CD8-positive, alpha-beta memory T cell (primary cell): ENCODE measurements at regions not wholly inside any gene's neighbourhood (a gene's known extent, or its start where the extent isn't known, plus 50 kb on each side); places are given as distances from the start of the nearest gene placed in this dataset.
A peak's percentile ranks its signal among the peaks of the same experiment; 100 is the strongest.

ENCODE experiments used
- CTCF ChIA-PET: fragments of 350-600 bp; sonication (Branson Sonifier 250); formaldehyde crosslinking; loops from one replicate; lab custom pipeline; 2021; ENCODE audit warnings: antibody characterized with exemption; lab: Charles Lee
- POLR2A ChIA-PET: fragments of 350-600 bp; sonication (Branson Sonifier 250); formaldehyde crosslinking; loops from one replicate; lab custom pipeline; 2021; ENCODE audit warnings: antibody characterized with exemption; lab: Charles Lee
- DNase-seq, 5 donors: peaks; one replicate each; pipeline versions ENCODE4 v3.0.0 to v3.0.0-alpha.2; 2020 to 2022; ENCODE audit warnings: mixed read lengths in 1 of 5
- H3K27ac ChIP-seq: one replicate; pipeline ENCODE4 v1.7.0; 2013; ENCODE audit warnings: low read depth, mild to moderate bottlenecking, low read length, moderate library complexity
- H3K27me3 ChIP-seq: 2 replicates; pipeline ENCODE4 v1.7.0; 2013; ENCODE audit warnings: low read length, mild to moderate bottlenecking; ENCODE audit not compliant: insufficient read depth, poor library complexity, severe bottlenecking
- H3K36me3 ChIP-seq: 2 replicates; pipeline ENCODE4 v1.7.0; 2013; ENCODE audit warnings: mild to moderate bottlenecking, low read length, moderate library complexity; ENCODE audit not compliant: insufficient read depth
- H3K4me1 ChIP-seq: 2 replicates; pipeline ENCODE4 v1.7.0; 2013; ENCODE audit warnings: mild to moderate bottlenecking, low read length, moderate library complexity; ENCODE audit not compliant: insufficient read depth
- H3K4me3 ChIP-seq: 2 replicates; pipeline ENCODE4 v1.7.0; 2013; ENCODE audit warnings: mild to moderate bottlenecking, low read length
- H3K9me3 ChIP-seq: 2 replicates; pipeline ENCODE4 v1.7.0; 2013; ENCODE audit warnings: mild to moderate bottlenecking, low read length
- H3K27ac Mint-ChIP-seq, 8 donors: one replicate each; pipeline ENCODE4 v1.8.0; 2020 to 2021; ENCODE audit warnings: mixed read lengths in 8 of 8, mild to moderate bottlenecking in 6 of 8, inconsistent platforms in 3 of 8, moderate library complexity in 3 of 8
- H3K27me3 Mint-ChIP-seq, 2 donors: one replicate each; pipeline ENCODE4 v1.8.0; 2020 to 2021; ENCODE audit warnings: mixed read lengths in 2 of 2, mild to moderate bottlenecking in 1 of 2, moderate library complexity in 1 of 2
- H3K36me3 Mint-ChIP-seq, 3 donors: one replicate each; pipeline ENCODE4 v1.8.0; 2020 to 2021; ENCODE audit warnings: mixed read lengths in 3 of 3, inconsistent platforms in 1 of 3, mild to moderate bottlenecking in 1 of 3
- H3K4me1 Mint-ChIP-seq, 3 donors: one replicate each; pipeline ENCODE4 v1.8.0; 2020 to 2021; ENCODE audit warnings: mixed read lengths in 3 of 3, inconsistent platforms in 1 of 3, mild to moderate bottlenecking in 1 of 3
- H3K4me3 Mint-ChIP-seq, 7 donors: one replicate each; pipeline ENCODE4 v1.8.0; 2020 to 2021; ENCODE audit warnings: mixed read lengths in 7 of 7, mild to moderate bottlenecking in 6 of 7, moderate library complexity in 4 of 7, inconsistent platforms in 2 of 7
- H3K9me3 Mint-ChIP-seq, 5 donors: one replicate each; pipeline ENCODE4 v1.8.0; 2020 to 2022; ENCODE audit warnings: mixed read lengths in 5 of 5, mild to moderate bottlenecking in 3 of 5, moderate library complexity in 2 of 5, inconsistent platforms in 1 of 5

DNA sequence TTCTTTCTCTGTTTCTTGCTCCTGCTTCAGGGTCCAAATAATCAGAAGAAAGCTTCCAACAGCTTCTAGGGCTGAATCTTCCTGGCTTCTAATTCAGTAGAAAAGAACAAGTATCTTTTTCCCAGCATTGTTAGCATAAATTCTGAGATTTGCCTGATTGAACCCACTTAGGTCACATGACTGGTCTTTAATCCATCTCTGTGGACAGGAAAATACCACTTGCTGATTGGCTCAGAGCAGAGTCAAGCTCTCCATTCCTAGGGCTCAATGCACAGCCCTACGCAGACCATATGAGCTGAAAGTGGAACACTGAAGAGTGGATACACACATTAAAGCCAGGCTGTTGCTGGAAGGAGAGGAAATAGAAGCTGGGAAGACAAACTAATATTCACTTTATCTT, 99.6 kb upstream of the RPL34 start:
- H3K9me3 ChIP-seq, result no peaks in the 10 kb centered on the region
- Mint-ChIP-seq H3K27me3 (peaks cover 3 to 5% of the 10 kb centered on the region in 2 donors), H3K27ac (no peak overlapping the region), H3K4me3 (no peak overlapping the region), H3K4me1 (peaks cover 16 to 21% (median 18%) of the 10 kb centered on the region in 3 donors), H3K36me3 (peaks cover 0 to 9% (median 2%) of the 10 kb centered on the region in 3 donors), H3K9me3 (peaks cover 3 to 8% (median 6%) of the 10 kb centered on the region in 5 donors)
- H3K4me3 ChIP-seq, result no peak overlapping the region
- peaks cover 7% of the 10 kb centered on the region for H3K4me1 ChIP-seq
- no peak overlapping the region for H3K27ac ChIP-seq
- ChIA-PET POLR2A (no interaction called here), CTCF (no interaction called here)
- H3K27me3 ChIP-seq, result no peaks in the 10 kb centered on the region
- no peaks in the 10 kb centered on the region for H3K36me3 ChIP-seq
- DNase-seq, result no peak

GRCh38 chr4:108519911-108520601, 100.3 kb upstream of the RPL34 start:
- Mint-ChIP-seq H3K27ac (peak overlapping the region in 2 of 8 donors; percentile 2 to 71), H3K4me3 (no peak overlapping the region), H3K9me3 (peaks cover 0 to 2% (median 2%) of the 10 kb centered on the region in 5 donors), H3K36me3 (peaks cover 0 to 2% (median 0%) of the 10 kb centered on the region in 3 donors), H3K27me3 (peaks cover 2 to 5% of the 10 kb centered on the region in 2 donors), H3K4me1 (peaks cover 14 to 21% (median 16%) of the 10 kb centered on the region in 3 donors)
- Histone ChIP-seq H3K9me3 (no peaks in the 10 kb centered on the region), H3K4me1 (peaks cover 7% of the 10 kb centered on the region), H3K36me3 (no peaks in the 10 kb centered on the region), H3K4me3 (no peak overlapping the region), H3K27ac (no peak overlapping the region), H3K27me3 (no peaks in the 10 kb centered on the region)
- CTCF ChIA-PET, result no interaction called here
- no peak for DNase-seq
- POLR2A ChIA-PET, result no interaction called here

- Mint-ChIP-seq H3K27me3 (peaks cover 4 to 9% of the 10 kb centered on the region in 2 donors), H3K36me3 (no peaks in the 10 kb centered on the region), H3K27ac (peak overlapping the region in 3 of 8 donors; percentile 2 to 71 (median 31)), H3K9me3 (peaks cover 0 to 2% (median 0%) of the 10 kb centered on the region in 5 donors), H3K4me3 (no peak overlapping the region), H3K4me1 (peaks cover 12 to 17% (median 16%) of the 10 kb centered on the region in 3 donors)
- ChIA-PET POLR2A (no interaction called here), CTCF (no interaction called here)
- no peaks in the 10 kb centered on the region for H3K27me3 ChIP-seq
- H3K4me3 ChIP-seq, result no peak overlapping the region
- H3K4me1 ChIP-seq, result peaks cover 7% of the 10 kb centered on the region
- H3K27ac ChIP-seq, result no peak overlapping the region
- no peaks in the 10 kb centered on the region for H3K36me3 ChIP-seq
- no peaks in the 10 kb centered on the region for H3K9me3 ChIP-seq
- no peak for DNase-seq
These were observed 101.1 kb upstream of the RPL34 start for GRCh38 chr4:108519208-108519833.

DNA sequence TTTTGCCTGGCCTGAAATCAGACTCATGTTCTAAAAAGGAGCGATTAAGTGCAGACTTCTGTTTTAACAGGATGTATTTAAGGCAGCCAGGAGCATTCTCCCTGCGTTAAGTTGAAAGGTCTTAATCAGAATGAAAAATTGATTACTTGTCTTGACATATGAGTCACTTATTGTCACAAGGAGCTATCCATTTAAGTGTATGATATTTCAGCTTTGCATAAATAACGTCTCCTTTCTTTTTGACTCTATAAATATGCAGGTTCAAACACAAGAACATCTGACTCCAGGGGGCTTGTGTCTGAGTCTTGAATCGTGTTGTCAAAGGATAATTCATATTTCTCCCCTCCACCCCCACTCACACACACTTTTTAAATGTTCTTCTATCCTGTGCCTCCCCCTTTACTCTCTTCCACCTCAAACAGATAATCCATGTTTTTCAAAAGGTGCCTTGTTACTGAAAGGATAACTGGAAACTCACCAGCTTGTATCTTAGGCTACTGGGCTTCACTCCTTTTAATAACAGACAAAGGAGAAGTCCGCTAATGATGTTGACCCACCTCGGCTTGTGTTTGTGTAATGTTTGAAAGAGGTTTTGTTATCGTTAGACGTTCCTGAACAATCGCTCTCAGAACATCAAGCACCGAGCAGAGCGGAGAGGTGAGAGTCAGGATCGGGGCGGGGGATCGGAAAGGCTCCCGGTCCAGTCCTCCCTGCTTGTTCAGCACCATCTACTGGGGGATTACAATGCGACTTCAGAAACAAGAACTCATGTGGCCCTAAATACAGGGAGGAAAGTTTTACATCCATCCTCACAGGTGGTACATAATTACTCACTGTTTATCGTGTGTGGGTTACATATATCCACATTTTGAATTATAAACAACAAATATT, 107.5 kb upstream of the RPL34 start:
- Mint-ChIP-seq H3K27me3 (peaks cover 13 to 22% of the 10 kb centered on the region in 2 donors), H3K4me1 (peaks cover 4 to 7% (median 6%) of the 10 kb centered on the region in 3 donors), H3K27ac (peak overlapping the region in 2 of 8 donors; percentile 39 to 65), H3K9me3 (peaks cover 0 to 2% (median 0%) of the 10 kb centered on the region in 5 donors), H3K36me3 (peaks cover 0 to 3% (median 0%) of the 10 kb centered on the region in 3 donors), H3K4me3 (peak overlapping the region in 6 of 7 donors; percentile 55 to 82 (median 66))
- peak in 3 of 5 donors; percentile 5 to 56 (median 46) for DNase-seq
- H3K9me3 ChIP-seq, result no peaks in the 10 kb centered on the region
- H3K27me3 ChIP-seq, result no peaks in the 10 kb centered on the region
- peak overlapping the region; percentile 31 for H3K4me3 ChIP-seq
- no peaks in the 10 kb centered on the region for H3K4me1 ChIP-seq
- H3K36me3 ChIP-seq, result no peaks in the 10 kb centered on the region
- POLR2A ChIA-PET, result no interaction called here
- CTCF ChIA-PET, result no interaction called here
- no peak overlapping the region for H3K27ac ChIP-seq

DNA sequence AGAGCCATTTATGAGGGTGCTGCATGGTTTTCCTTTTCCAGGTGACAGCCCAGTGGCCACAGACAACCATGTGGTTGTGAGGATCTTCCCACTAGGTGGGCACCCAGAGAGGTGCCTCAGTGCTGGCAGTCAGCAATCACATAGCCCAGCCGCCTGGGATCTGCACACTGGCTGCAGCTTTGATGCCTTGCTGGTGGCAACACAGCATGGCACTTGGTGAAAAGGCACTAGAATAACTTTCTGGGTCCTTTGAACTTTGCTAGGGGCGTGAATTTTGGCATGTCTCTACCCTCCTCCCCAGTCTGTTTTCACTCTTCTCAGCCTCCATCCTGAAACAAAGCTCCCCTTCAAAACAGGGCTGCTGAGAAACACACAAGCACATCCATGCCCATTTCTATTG, 108.8 kb upstream of the RPL34 start:
- Mint-ChIP-seq H3K27ac (no peak overlapping the region), H3K9me3 (peaks cover 2 to 7% (median 6%) of the 10 kb centered on the region in 5 donors), H3K4me3 (no peak overlapping the region), H3K4me1 (peaks cover 4 to 7% (median 6%) of the 10 kb centered on the region in 3 donors), H3K27me3 (peaks cover 13 to 22% of the 10 kb centered on the region in 2 donors), H3K36me3 (peaks cover 0 to 15% (median 0%) of the 10 kb centered on the region in 3 donors)
- H3K4me1 ChIP-seq, result no peaks in the 10 kb centered on the region
- no peaks in the 10 kb centered on the region for H3K27me3 ChIP-seq
- H3K4me3 ChIP-seq, result no peak overlapping the region
- ChIA-PET POLR2A (no interaction called here), CTCF (interaction anchor here (0.8 kb wide), 1 partner anchor 9 kb away, joined by 3 read pairs; no protein-coding TSS in a partner anchor)
- H3K9me3 ChIP-seq, result no peaks in the 10 kb centered on the region
- H3K36me3 ChIP-seq, result no peaks in the 10 kb centered on the region
- H3K27ac ChIP-seq, result no peak overlapping the region
- no peak for DNase-seq

GRCh38 chr4:108502356-108502755, 118.0 kb upstream of the RPL34 start:
- POLR2A ChIA-PET, result interaction anchor here (0.8 kb wide), 1 partner anchor 232 kb away, joined by 13 read pairs; no protein-coding TSS in a partner anchor
- H3K4me3 ChIP-seq, result no peak overlapping the region
- H3K36me3 Mint-ChIP-seq, result peaks cover 0 to 18% (median 0%) of the 10 kb centered on the region in 3 donors
- H3K27ac Mint-ChIP-seq, result no peak overlapping the region
- H3K9me3 Mint-ChIP-seq, result peaks cover 0 to 5% (median 3%) of the 10 kb centered on the region in 5 donors
- H3K27me3 Mint-ChIP-seq, result no peaks in the 10 kb centered on the region
- no peaks in the 10 kb centered on the region for H3K27me3 ChIP-seq
- no peaks in the 10 kb centered on the region for H3K4me1 ChIP-seq
- no peaks in the 10 kb centered on the region for H3K36me3 ChIP-seq
- no peak overlapping the region for H3K27ac ChIP-seq
- DNase-seq, result no peak
- CTCF ChIA-PET, result interaction anchor here (1.3 to 1.4 kb wide), 2 partner anchors 8 to 9 kb away, joined by 3 read pairs; no protein-coding TSS in a partner anchor
- no peaks in the 10 kb centered on the region for H3K9me3 ChIP-seq
- H3K4me3 Mint-ChIP-seq, result no peak overlapping the region
- no peaks in the 10 kb centered on the region for H3K4me1 Mint-ChIP-seq

DNA sequence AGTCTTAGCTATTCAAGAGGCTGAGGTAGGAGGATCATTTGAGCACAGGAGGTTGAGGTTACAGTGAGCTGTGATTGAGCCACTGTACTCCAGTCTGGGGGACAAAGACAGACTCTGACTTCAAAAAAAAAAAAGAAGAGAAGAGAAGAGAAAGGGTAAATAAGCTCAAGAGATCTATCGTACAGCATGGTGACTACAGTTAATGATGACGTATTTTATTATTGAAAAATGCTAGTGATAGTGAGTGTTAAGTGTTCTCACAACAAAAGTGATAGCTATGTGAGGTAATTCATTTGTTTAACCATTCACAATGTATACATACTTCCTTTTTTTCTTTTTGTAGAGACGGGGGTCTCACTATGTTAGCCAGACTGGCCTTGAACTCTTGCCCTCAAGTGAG, 121.5 kb upstream of the RPL34 start:
- Mint-ChIP-seq H3K27ac (no peak overlapping the region), H3K4me3 (no peak overlapping the region), H3K9me3 (peaks cover 4 to 14% (median 10%) of the 10 kb centered on the region in 5 donors), H3K4me1 (no peaks in the 10 kb centered on the region), H3K27me3 (peaks cover 0 to 4% of the 10 kb centered on the region in 2 donors), H3K36me3 (peaks cover 0 to 4% (median 0%) of the 10 kb centered on the region in 3 donors)
- Histone ChIP-seq H3K36me3 (no peaks in the 10 kb centered on the region), H3K27me3 (no peaks in the 10 kb centered on the region), H3K4me1 (no peaks in the 10 kb centered on the region), H3K4me3 (no peak overlapping the region), H3K9me3 (no peaks in the 10 kb centered on the region), H3K27ac (no peak overlapping the region)
- ChIA-PET CTCF (no interaction called here), POLR2A (no interaction called here)
- DNase-seq, result no peak
